HepG2 (cell line): ENCODE measurements at regions not wholly inside any gene's neighbourhood (a gene's known extent, or its start where the extent isn't known, plus 50 kb on each side); places are given as distances from the start of the nearest gene placed in this dataset.

Experiments
- ATAC-seq: fragments of 200-7000 bp; cut with Tn5 transposase; 3 replicates; pipeline ENCODE4 v1.9.1; 2020; ENCODE audit warnings: mild to moderate bottlenecking, moderate library complexity
- BruUV-seq: library from RNA; stranded (reverse); fragments of 400-500 nt; replicated peaks from 2 replicates; lab custom pipeline; 2021; lab: Mats Ljungman, UMichigan
- CTCF ChIA-PET: fragments of 300-600 bp; formaldehyde crosslinking; extraction: SDS; loops from one replicate; lab custom pipeline; 2021; ENCODE audit warnings: low total read pairs, inconsistent platforms, low intra/inter-chr PET ratio; lab: Yijun Ruan, JAX
- POLR2A ChIA-PET: fragments of 350-600 bp; sonication (Branson Sonifier 250); formaldehyde crosslinking; loops from one replicate; lab custom pipeline; 2020; ENCODE audit warnings: antibody characterized with exemption, inconsistent platforms; lab: Yijun Ruan, JAX
- DNase-seq: peaks from one replicate; pipeline ENCODE4 v3.0.0-alpha.2; 2015; ENCODE audit warnings: low spot score
- FAIRE-seq: peaks from 3 replicates; lab custom pipeline; 2011; peaks lifted over from hg19 to GRCh38; lab: Jason Lieb, UNC
- H2AFZ ChIP-seq: one replicate; pipeline ENCODE4 v1.6.1; 2011; ENCODE audit warnings: low read length, inconsistent platforms
- H3K27ac ChIP-seq: fragments of 300-600 bp; 3 replicates; pipeline ENCODE4 v1.8.0; 2011; ENCODE audit warnings: mixed run types, mild to moderate bottlenecking, mixed read lengths, low read length, inconsistent platforms; ENCODE audit not compliant: insufficient read depth; ENCODE audit errors: extremely low read length
- H3K27me3 ChIP-seq, 2 experiments: fragments of 200-600 bp in 1 of 2; 2 replicates in 1 of 2; 3 replicates in 1 of 2; pipeline versions ENCODE4 v1.6.0 to v1.8.0; 2011; ENCODE audit warnings: low read length in 2 of 2, mild to moderate bottlenecking in 2 of 2, moderate library complexity in 2 of 2, inconsistent platforms in 1 of 2; ENCODE audit not compliant: insufficient read depth in 2 of 2, control insufficient read depth in 1 of 2
- H3K36me3 ChIP-seq, 2 experiments: fragments of 200-600 bp in 1 of 2; replicated peaks in 1 of 2; 2 replicates in 1 of 2; 3 replicates in 1 of 2; pipeline versions ENCODE4 v1.5.1 to v1.8.0; 2011; ENCODE audit warnings: low read length in 2 of 2, inconsistent platforms in 1 of 2; ENCODE audit not compliant: insufficient read depth in 2 of 2, control insufficient read depth in 1 of 2
- H3K4me1 ChIP-seq: 2 replicates; pipeline ENCODE4 v1.5.1; 2012; ENCODE audit warnings: low read length, inconsistent platforms; ENCODE audit not compliant: insufficient read depth
- H3K4me2 ChIP-seq: 2 replicates; pipeline ENCODE4 v1.6.0; 2011; ENCODE audit warnings: low read depth, low read length, inconsistent platforms
- H3K4me3 ChIP-seq, 3 experiments: fragments of 200-600 bp in 1 of 3; sonication (generic), shearing (Covaris generic) in 1 of 3; replicated peaks in 1 of 3; 2 replicates each; pipeline ENCODE4 v1.5.1; 2011 to 2016; ENCODE audit warnings: low read length in 3 of 3, inconsistent platforms in 2 of 3, low read depth in 2 of 3, mild to moderate bottlenecking in 2 of 3, control low read depth in 1 of 3, mixed read lengths in 1 of 3; ENCODE audit not compliant: insufficient read depth in 1 of 3
- H3K79me2 ChIP-seq: one replicate; pipeline ENCODE4 v1.6.1; 2011; ENCODE audit warnings: low read length, inconsistent platforms; ENCODE audit not compliant: insufficient read depth
- H3K9ac ChIP-seq: 2 replicates; pipeline ENCODE4 v1.6.0; 2011; ENCODE audit warnings: mild to moderate bottlenecking, low read depth, low read length, inconsistent platforms; ENCODE audit not compliant: insufficient read depth
- H3K9me3 ChIP-seq: 2 replicates; pipeline ENCODE4 v1.5.1; 2012; ENCODE audit warnings: mild to moderate bottlenecking, low read length
- H4K20me1 ChIP-seq: 2 replicates; pipeline ENCODE4 v1.6.0; 2011; ENCODE audit warnings: inconsistent platforms, mild to moderate bottlenecking, low read length, moderate library complexity; ENCODE audit not compliant: insufficient read depth
- FOXC1 ChIP-seq: sonication (generic); formaldehyde crosslinking; IDR thresholded peaks from 2 replicates; pipeline ENCODE4 v1.8.0; 2022; ENCODE audit warnings: mild to moderate bottlenecking, missing genetic modification reagents, borderline replicate concordance
- GLI4 ChIP-seq: sonication (generic); formaldehyde crosslinking; IDR thresholded peaks from 2 replicates; pipeline ENCODE4 v1.5.1; 2020; ENCODE audit warnings: missing genetic modification reagents, mild to moderate bottlenecking, moderate library complexity, borderline replicate concordance
- KLF6 ChIP-seq: IDR thresholded peaks from 2 replicates; pipeline ENCODE4 v1.8.0; 2016; ENCODE audit warnings: missing biosample characterization, missing genetic modification reagents
- MNT ChIP-seq: fragments of 450-650 bp; IDR thresholded peaks from 2 replicates; pipeline ENCODE4 v1.6.1; 2016
- ONECUT2 ChIP-seq: sonication (generic); formaldehyde crosslinking; IDR thresholded peaks from 2 replicates; pipeline ENCODE4 v1.4.0; 2020; ENCODE audit warnings: missing genetic modification reagents
- POLR2G ChIP-seq: fragments of 200-400 bp; formaldehyde crosslinking; IDR thresholded peaks from 2 replicates; pipeline ENCODE4 v1.6.1; 2018; ENCODE audit warnings: mild to moderate bottlenecking, low read depth, low read length, moderate library complexity
- PPARG ChIP-seq: conservative IDR thresholded peaks from 2 replicates; pipeline ENCODE4 v1.6.1; 2016; ENCODE audit warnings: missing biosample characterization, missing genetic modification reagents
- PRMT3 ChIP-seq: sonication (generic); formaldehyde crosslinking; IDR thresholded peaks from 2 replicates; pipeline ENCODE4 v1.8.1; 2022; ENCODE audit warnings: low read depth, mild to moderate bottlenecking, moderate library complexity, missing genetic modification reagents, borderline replicate concordance
- SMAD1 ChIP-seq: sonication (generic); formaldehyde crosslinking; IDR thresholded peaks from 2 replicates; pipeline ENCODE4 v1.4.0; 2020; ENCODE audit warnings: missing genetic modification reagents, low read depth, mild to moderate bottlenecking, borderline replicate concordance
- SP5 ChIP-seq: IDR thresholded peaks from 2 replicates; pipeline ENCODE4 v1.6.1; 2016; ENCODE audit warnings: low read depth, borderline replicate concordance
- SYNCRIP ChIP-seq: fragments of 200-400 bp; formaldehyde crosslinking; IDR thresholded peaks from 2 replicates; pipeline ENCODE4 v1.6.1; 2018; ENCODE audit warnings: mild to moderate bottlenecking, low read depth, low read length; ENCODE audit not compliant: insufficient read depth
- ZBTB7A ChIP-seq: sonication (generic); formaldehyde crosslinking; IDR thresholded peaks from 2 replicates; pipeline ENCODE4 v1.8.0; 2022; ENCODE audit warnings: mild to moderate bottlenecking, missing genetic modification reagents
- ZBTB7B ChIP-seq: sonication (generic); formaldehyde crosslinking; IDR thresholded peaks from 2 replicates; pipeline ENCODE4 v1.4.0; 2020; ENCODE audit warnings: missing genetic modification reagents
- ZFY ChIP-seq: sonication (generic); formaldehyde crosslinking; IDR thresholded peaks from 2 replicates; pipeline ENCODE4 v1.4.0; 2020; ENCODE audit warnings: missing genetic modification reagents
- ZNF10 ChIP-seq: sonication (generic); formaldehyde crosslinking; IDR thresholded peaks from 2 replicates; pipeline ENCODE4 v1.4.0; 2020; ENCODE audit warnings: mild to moderate bottlenecking, low read depth, missing genetic modification reagents, borderline replicate concordance
- ZNF468 ChIP-seq: sonication (generic); formaldehyde crosslinking; IDR thresholded peaks from 2 replicates; pipeline ENCODE4 v1.8.0; 2022; ENCODE audit warnings: mild to moderate bottlenecking, moderate library complexity, missing genetic modification reagents
- ZNF878 ChIP-seq: sonication (generic); formaldehyde crosslinking; IDR thresholded peaks from 2 replicates; pipeline ENCODE4 v1.8.1; 2023; ENCODE audit warnings: mild to moderate bottlenecking, missing genetic modification reagents, moderate library complexity
- WGBS: methylation state at CpG from one replicate; pipeline ENCODE4 v1.1.6; 2017; ENCODE audit warnings: low lambda C conversion rate; 5-methylcytosine and 5-hydroxymethylcytosine counted together
- in situ Hi-C: cut with HindIII; loops from 2 replicates; pipeline ENCODE4 v1.10.0; 2017; ENCODE audit warnings: low pct_unique_long_range_greater_than_20kb; ENCODE audit not compliant: extremely low pct_ligation_motif_present
- intact Hi-C: fragments of 100-400 bp; cut with micrococcal nuclease; formaldehyde crosslinking; loops from one replicate; pipeline ENCODE4 v1.10.0; 2022; ENCODE audit not compliant: unreplicated experiment
- TF ChIP-seq, protein P1 (sequence below): sonication (generic); formaldehyde crosslinking; IDR thresholded peaks from 2 replicates; pipeline ENCODE4 v1.5.0; 2020; ENCODE audit warnings: missing genetic modification reagents, mild to moderate bottlenecking, borderline replicate concordance
- TF ChIP-seq, protein P2 (sequence below): sonication (generic); formaldehyde crosslinking; IDR thresholded peaks from 2 replicates; pipeline ENCODE4 v1.4.0; 2020; ENCODE audit warnings: mild to moderate bottlenecking, missing genetic modification reagents

GRCh38 chr4:136699905-136700304, 832.4 kb downstream of the PCDH18 start:
- intact Hi-C loops, result no loop called here
- no peak overlapping the region for H3K27ac ChIP-seq
- H3K4me2 ChIP-seq, result no peak overlapping the region
- FAIRE-seq (no peak), DNase-seq (no peak), ATAC-seq (no peak)
- no peaks in the 10 kb centered on the region; a peak in 1 of 5 replicates for H3K27me3 ChIP-seq
- WGBS, result 0% methylated on average over 3 of the region's 3 CpGs
- ChIA-PET CTCF (no interaction called here), POLR2A (no interaction called here)
- no TSS peak for BruUV-seq
- H2AFZ ChIP-seq, result no peak overlapping the region
- no peaks in the 10 kb centered on the region for H3K79me2 ChIP-seq
- no peaks in the 10 kb centered on the region for H3K36me3 ChIP-seq
- no peak overlapping the region for H3K9ac ChIP-seq
- in situ Hi-C loops, result no loop called here
- no peaks in the 10 kb centered on the region for H3K4me1 ChIP-seq
- H4K20me1 ChIP-seq, result no peaks in the 10 kb centered on the region
- H3K9me3 ChIP-seq, result no peaks in the 10 kb centered on the region
- no peak overlapping the region for H3K4me3 ChIP-seq
- TF ChIP-seq ZBTB7B (no peak), MNT (no peak), ONECUT2 (CRISPR knock-in tag) (no peak), ZNF10 (CRISPR knock-in tag) (no peak), ZNF468 (CRISPR knock-in tag) (no peak), ZFY (CRISPR knock-in tag) (no peak), PRMT3 (CRISPR knock-in tag) (no peak), GLI4 (CRISPR knock-in tag) (no peak), SMAD1 (CRISPR knock-in tag) (no peak), ZBTB7A (CRISPR knock-in tag) (no peak), SYNCRIP (no peak), POLR2G (no peak), SP5 (no peak), ZNF878 (CRISPR knock-in tag) (no peak), PPARG (CRISPR knock-in tag) (no peak), KLF6 (CRISPR knock-in tag) (no peak), FOXC1 (no peak)
- TF ChIP-seq, protein P1, sequence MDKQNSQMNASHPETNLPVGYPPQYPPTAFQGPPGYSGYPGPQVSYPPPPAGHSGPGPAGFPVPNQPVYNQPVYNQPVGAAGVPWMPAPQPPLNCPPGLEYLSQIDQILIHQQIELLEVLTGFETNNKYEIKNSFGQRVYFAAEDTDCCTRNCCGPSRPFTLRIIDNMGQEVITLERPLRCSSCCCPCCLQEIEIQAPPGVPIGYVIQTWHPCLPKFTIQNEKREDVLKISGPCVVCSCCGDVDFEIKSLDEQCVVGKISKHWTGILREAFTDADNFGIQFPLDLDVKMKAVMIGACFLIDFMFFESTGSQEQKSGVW (CRISPR knock-in tag), result no peak
- TF ChIP-seq, protein P2, sequence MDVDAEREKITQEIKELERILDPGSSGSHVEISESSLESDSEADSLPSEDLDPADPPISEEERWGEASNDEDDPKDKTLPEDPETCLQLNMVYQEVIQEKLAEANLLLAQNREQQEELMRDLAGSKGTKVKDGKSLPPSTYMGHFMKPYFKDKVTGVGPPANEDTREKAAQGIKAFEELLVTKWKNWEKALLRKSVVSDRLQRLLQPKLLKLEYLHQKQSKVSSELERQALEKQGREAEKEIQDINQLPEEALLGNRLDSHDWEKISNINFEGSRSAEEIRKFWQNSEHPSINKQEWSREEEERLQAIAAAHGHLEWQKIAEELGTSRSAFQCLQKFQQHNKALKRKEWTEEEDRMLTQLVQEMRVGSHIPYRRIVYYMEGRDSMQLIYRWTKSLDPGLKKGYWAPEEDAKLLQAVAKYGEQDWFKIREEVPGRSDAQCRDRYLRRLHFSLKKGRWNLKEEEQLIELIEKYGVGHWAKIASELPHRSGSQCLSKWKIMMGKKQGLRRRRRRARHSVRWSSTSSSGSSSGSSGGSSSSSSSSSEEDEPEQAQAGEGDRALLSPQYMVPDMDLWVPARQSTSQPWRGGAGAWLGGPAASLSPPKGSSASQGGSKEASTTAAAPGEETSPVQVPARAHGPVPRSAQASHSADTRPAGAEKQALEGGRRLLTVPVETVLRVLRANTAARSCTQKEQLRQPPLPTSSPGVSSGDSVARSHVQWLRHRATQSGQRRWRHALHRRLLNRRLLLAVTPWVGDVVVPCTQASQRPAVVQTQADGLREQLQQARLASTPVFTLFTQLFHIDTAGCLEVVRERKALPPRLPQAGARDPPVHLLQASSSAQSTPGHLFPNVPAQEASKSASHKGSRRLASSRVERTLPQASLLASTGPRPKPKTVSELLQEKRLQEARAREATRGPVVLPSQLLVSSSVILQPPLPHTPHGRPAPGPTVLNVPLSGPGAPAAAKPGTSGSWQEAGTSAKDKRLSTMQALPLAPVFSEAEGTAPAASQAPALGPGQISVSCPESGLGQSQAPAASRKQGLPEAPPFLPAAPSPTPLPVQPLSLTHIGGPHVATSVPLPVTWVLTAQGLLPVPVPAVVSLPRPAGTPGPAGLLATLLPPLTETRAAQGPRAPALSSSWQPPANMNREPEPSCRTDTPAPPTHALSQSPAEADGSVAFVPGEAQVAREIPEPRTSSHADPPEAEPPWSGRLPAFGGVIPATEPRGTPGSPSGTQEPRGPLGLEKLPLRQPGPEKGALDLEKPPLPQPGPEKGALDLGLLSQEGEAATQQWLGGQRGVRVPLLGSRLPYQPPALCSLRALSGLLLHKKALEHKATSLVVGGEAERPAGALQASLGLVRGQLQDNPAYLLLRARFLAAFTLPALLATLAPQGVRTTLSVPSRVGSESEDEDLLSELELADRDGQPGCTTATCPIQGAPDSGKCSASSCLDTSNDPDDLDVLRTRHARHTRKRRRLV (CRISPR knock-in tag), result no peak
